Left forelimb (tissue), 1 donor: ENCODE measurements at regions not wholly inside any gene's neighbourhood (a gene's known extent, or its start where the extent isn't known, plus 50 kb on each side); places are given as distances from the start of the nearest gene placed in this dataset.
"Not testable (repeated sequence)": the region's sequence is repeated elsewhere in the genome, so short reads cannot be mapped to it uniquely, and the experiment has no call there.

Source experiments
- DNase-seq: peaks from one replicate; pipeline ENCODE4 v3.0.0-alpha.2; 2018; ENCODE audit warnings: low spot score

- DNase-seq = no peak
Observed at GRCh38 chr18:1416074-1416473, 511.4 kb downstream of the ADCYAP1 start.

- no peak for DNase-seq
Observed at GRCh38 chr18:1421502-1421901, 516.8 kb downstream of the ADCYAP1 start.

GRCh38 chr18:1422634-1423033, 518.0 kb downstream of the ADCYAP1 start:
- DNase-seq = no peak

GRCh38 chr18:1425679-1426078, 521.0 kb downstream of the ADCYAP1 start:
- no peak for DNase-seq

GRCh38 chr18:1435487-1435886, 530.8 kb downstream of the ADCYAP1 start:
- DNase-seq = no peak

- DNase-seq = no peak
Observed at GRCh38 chr18:1436199-1436598, 531.5 kb downstream of the ADCYAP1 start.

GRCh38 chr18:1438458-1438910, 533.8 kb downstream of the ADCYAP1 start:
- DNase-seq = no peak

GRCh38 chr18:1438967-1439366, 534.3 kb downstream of the ADCYAP1 start:
- DNase-seq = no peak

- DNase-seq = not testable (repeated sequence)
Observed at GRCh38 chr18:1444062-1444461, 539.4 kb downstream of the ADCYAP1 start.

GRCh38 chr18:1446765-1447164, 542.1 kb downstream of the ADCYAP1 start:
- DNase-seq = no peak

GRCh38 chr18:1452821-1453220, 548.1 kb downstream of the ADCYAP1 start:
- DNase-seq = no peak

- no peak for DNase-seq
Observed at GRCh38 chr18:1455605-1456004, 550.9 kb downstream of the ADCYAP1 start.

- DNase-seq = no peak
Observed at GRCh38 chr18:1458547-1458946, 553.9 kb downstream of the ADCYAP1 start.

GRCh38 chr18:1463981-1464380, 559.3 kb downstream of the ADCYAP1 start:
- DNase-seq = no peak

GRCh38 chr18:1464444-1465217, 560.0 kb downstream of the ADCYAP1 start:
- no peak for DNase-seq

GRCh38 chr18:1466035-1466434, 561.4 kb downstream of the ADCYAP1 start:
- no peak for DNase-seq

GRCh38 chr18:1467461-1467964, 562.8 kb downstream of the ADCYAP1 start:
- no peak for DNase-seq

GRCh38 chr18:1468550-1468949, 563.9 kb downstream of the ADCYAP1 start:
- no peak for DNase-seq

- DNase-seq = no peak
Observed at GRCh38 chr18:1475867-1476266, 571.2 kb downstream of the ADCYAP1 start.

GRCh38 chr18:1480309-1480708, 575.6 kb downstream of the ADCYAP1 start:
- DNase-seq = no peak

GRCh38 chr18:1481577-1481976, 576.9 kb downstream of the ADCYAP1 start:
- DNase-seq = no peak

- no peak for DNase-seq
Observed at GRCh38 chr18:1483385-1483784, 578.7 kb downstream of the ADCYAP1 start.

- no peak for DNase-seq
Observed at GRCh38 chr18:1487457-1487856, 582.8 kb downstream of the ADCYAP1 start.

GRCh38 chr18:1488394-1488793, 583.7 kb downstream of the ADCYAP1 start:
- DNase-seq = no peak
